IMR-90 (cell line): ENCODE measurements at regions not wholly inside any gene's neighbourhood (a gene's known extent, or its start where the extent isn't known, plus 50 kb on each side); places are given as distances from the start of the nearest gene placed in this dataset.

Source experiments
- ATAC-seq: fragments of 200-7000 bp; cut with Tn5 transposase; 2 replicates; pipeline ENCODE4 v1.9.1; 2020; ENCODE audit warnings: low read depth, mild to moderate bottlenecking, moderate library complexity
- BruUV-seq: library from RNA; stranded (reverse); fragments of 400-500 nt; replicated peaks from 2 replicates; lab custom pipeline; 2021; lab: Mats Ljungman, UMichigan
- CTCF ChIA-PET: fragments of 300-600 bp; formaldehyde crosslinking; extraction: SDS; loops from one replicate; lab custom pipeline; 2021; ENCODE audit warnings: antibody characterized with exemption; lab: Yijun Ruan, JAX
- POLR2A ChIA-PET: fragments of 300-600 bp; sonication (Branson Sonifier 250); formaldehyde crosslinking; loops from one replicate; lab custom pipeline; 2022; ENCODE audit warnings: antibody characterized with exemption; ENCODE audit not compliant: unreplicated experiment; lab: Charles Lee
- DNase-seq: peaks from one replicate; pipeline ENCODE4 v3.0.0; 2013
- H2AFZ ChIP-seq: replicated peaks from 2 replicates; pipeline ENCODE3; 2013; ENCODE audit warnings: low read length, mild to moderate bottlenecking; ENCODE audit not compliant: poor library complexity
- H2AK5ac ChIP-seq: 2 replicates; pipeline ENCODE4 v1.6.1; 2013; ENCODE audit warnings: low read depth, low read length, inconsistent platforms
- H2AK9ac ChIP-seq: replicated peaks from 2 replicates; pipeline ENCODE3; 2013; ENCODE audit warnings: mild to moderate bottlenecking, low read depth, low read length, moderate library complexity; ENCODE audit not compliant: poor library complexity
- H2BK120ac ChIP-seq: 2 replicates; pipeline ENCODE4 v1.6.1; 2013; ENCODE audit warnings: low read depth, low read length, inconsistent platforms
- H2BK15ac ChIP-seq: 3 replicates; pipeline ENCODE4 v1.6.1; 2013; ENCODE audit warnings: low read depth, low read length, inconsistent platforms
- H2BK20ac ChIP-seq: 2 replicates; pipeline ENCODE4 v1.6.1; 2013; ENCODE audit warnings: low read depth, mild to moderate bottlenecking, inconsistent platforms, low read length, moderate library complexity
- H2BK5ac ChIP-seq: 2 replicates; pipeline ENCODE4 v1.6.1; 2013; ENCODE audit warnings: mild to moderate bottlenecking, low read depth, low read length, inconsistent platforms; ENCODE audit not compliant: poor library complexity, severe bottlenecking
- H3K14ac ChIP-seq: replicated peaks from 2 replicates; pipeline ENCODE4 v1.6.1; 2013; ENCODE audit warnings: low read depth, low read length, inconsistent platforms
- H3K18ac ChIP-seq: 2 replicates; pipeline ENCODE4 v1.6.1; 2013; ENCODE audit warnings: low read depth, low read length, control low read depth
- H3K23ac ChIP-seq: 2 replicates; pipeline ENCODE4 v1.6.1; 2013; ENCODE audit warnings: low read depth, low read length, inconsistent platforms
- H3K27ac ChIP-seq: 2 replicates; pipeline ENCODE4 v1.5.1; 2013; ENCODE audit warnings: mild to moderate bottlenecking, control low read depth, low read length; ENCODE audit not compliant: insufficient read depth
- H3K27me3 ChIP-seq: 2 replicates; pipeline ENCODE4 v1.6.1; 2013; ENCODE audit warnings: low read length; ENCODE audit not compliant: control insufficient read depth, insufficient read depth
- H3K36me3 ChIP-seq: 2 replicates; pipeline ENCODE4 v1.6.1; 2013; ENCODE audit warnings: low read length, mixed read lengths; ENCODE audit not compliant: control insufficient read depth, insufficient read depth
- H3K4ac ChIP-seq: 2 replicates; pipeline ENCODE4 v1.6.1; 2013; ENCODE audit warnings: low read depth, low read length, inconsistent platforms
- H3K4me1 ChIP-seq: 2 replicates; pipeline ENCODE4 v1.6.1; 2013; ENCODE audit warnings: low read length, mixed read lengths; ENCODE audit not compliant: control insufficient read depth, insufficient read depth
- H3K4me2 ChIP-seq: 2 replicates; pipeline ENCODE4 v1.6.1; 2013; ENCODE audit warnings: low read depth, mild to moderate bottlenecking, control low read depth, low read length, moderate library complexity
- H3K4me3 ChIP-seq: 2 replicates; pipeline ENCODE4 v1.5.1; 2013; ENCODE audit warnings: low read depth, mild to moderate bottlenecking, control low read depth, low read length, moderate library complexity; ENCODE audit not compliant: insufficient read depth
- H3K56ac ChIP-seq: 2 replicates; pipeline ENCODE4 v1.6.1; 2013; ENCODE audit warnings: low read length, inconsistent platforms; ENCODE audit not compliant: insufficient read depth; ENCODE audit errors: extremely low read depth
- H3K79me1 ChIP-seq, 2 experiments: 2 replicates each; pipeline ENCODE4 v1.6.1; 2013; ENCODE audit warnings: low read length in 2 of 2, inconsistent platforms in 1 of 2, low read depth in 1 of 2
- H3K9ac ChIP-seq: 2 replicates; pipeline ENCODE4 v1.6.1; 2013; ENCODE audit warnings: low read depth, low read length, control low read depth
- H3K9me1 ChIP-seq: 2 replicates; pipeline ENCODE4 v1.6.1; 2013; ENCODE audit warnings: low read length, inconsistent platforms; ENCODE audit not compliant: insufficient read depth
- H3K9me3 ChIP-seq: 2 replicates; pipeline ENCODE4 v1.6.1; 2013; ENCODE audit warnings: low read length; ENCODE audit not compliant: control insufficient read depth, insufficient read depth
- H4K20me1 ChIP-seq: 2 replicates; pipeline ENCODE4 v1.6.1; 2013; ENCODE audit warnings: low read length, inconsistent platforms; ENCODE audit not compliant: insufficient read depth
- H4K5ac ChIP-seq: 2 replicates; pipeline ENCODE4 v1.6.1; 2013; ENCODE audit warnings: mild to moderate bottlenecking, low read depth, low read length, control low read depth
- H4K8ac ChIP-seq, 2 experiments: 2 replicates each; pipeline ENCODE4 v1.6.1; 2013; ENCODE audit warnings: low read depth in 2 of 2, low read length in 2 of 2, control low read depth in 1 of 2, inconsistent platforms in 1 of 2
- H4K91ac ChIP-seq: 2 replicates; pipeline ENCODE4 v1.6.1; 2013; ENCODE audit warnings: low read depth, low read length, inconsistent platforms; ENCODE audit not compliant: insufficient read depth
- BHLHE40 ChIP-seq: fragments of 150-350 bp; IDR thresholded peaks from 2 replicates; pipeline ENCODE4 v1.6.1; 2016; ENCODE audit warnings: mild to moderate bottlenecking, low read depth, low read length
- CEBPB ChIP-seq: IDR thresholded peaks from 2 replicates; pipeline ENCODE4 v1.6.1; 2012; ENCODE audit warnings: low read depth, low read length, improper control_type of control experiment
- CHD1 ChIP-seq: IDR thresholded peaks from 2 replicates; pipeline ENCODE4 v1.6.1; 2012; ENCODE audit warnings: low read depth, low read length, improper control_type of control experiment
- CTCF ChIP-seq: conservative IDR thresholded peaks from 2 replicates; pipeline ENCODE4 v1.5.1; 2012; ENCODE audit warnings: mild to moderate bottlenecking, low read depth, low read length, improper control_type of control experiment
- ELK1 ChIP-seq: fragments of 150-350 bp; IDR thresholded peaks from 2 replicates; pipeline ENCODE4 v1.6.1; 2016; ENCODE audit warnings: low read depth, mild to moderate bottlenecking, low read length, moderate library complexity, borderline replicate concordance
- FOS ChIP-seq: fragments of 150-350 bp; IDR thresholded peaks from 2 replicates; pipeline ENCODE4 v1.6.1; 2016; ENCODE audit warnings: low read depth, low read length
- MAFK ChIP-seq: IDR thresholded peaks from 2 replicates; pipeline ENCODE4 v1.6.1; 2012; ENCODE audit warnings: low read depth, low read length, improper control_type of control experiment
- MAZ ChIP-seq: IDR thresholded peaks from 2 replicates; pipeline ENCODE4 v1.6.1; 2012; ENCODE audit warnings: low read depth, mild to moderate bottlenecking, low read length, improper control_type of control experiment, moderate library complexity, borderline replicate concordance
- MXI1 ChIP-seq: IDR thresholded peaks from 2 replicates; pipeline ENCODE4 v1.6.1; 2012; ENCODE audit warnings: low read depth, mild to moderate bottlenecking, low read length, moderate library complexity, borderline replicate concordance
- NFE2L2 ChIP-seq: fragments of 150-350 bp; IDR thresholded peaks from 2 replicates; pipeline ENCODE4 v1.6.1; 2016; ENCODE audit warnings: low read depth, mild to moderate bottlenecking, low read length
- POLR2A ChIP-seq: IDR thresholded peaks from 2 replicates; pipeline ENCODE4 v1.6.1; 2012; ENCODE audit warnings: mild to moderate bottlenecking, low read depth, low read length
- RAD21 ChIP-seq: IDR thresholded peaks from 2 replicates; pipeline ENCODE4 v1.6.1; 2012; ENCODE audit warnings: low read length, improper control_type of control experiment
- RCOR1 ChIP-seq: IDR thresholded peaks from 2 replicates; pipeline ENCODE4 v1.6.1; 2012; ENCODE audit warnings: mild to moderate bottlenecking, low read length, improper control_type of control experiment; ENCODE audit not compliant: insufficient replicate concordance
- RFX5 ChIP-seq: IDR thresholded peaks from 2 replicates; pipeline ENCODE4 v1.8.0; 2012; ENCODE audit warnings: low read depth, mild to moderate bottlenecking, low read length, moderate library complexity
- SMC3 ChIP-seq: fragments of 150-350 bp; IDR thresholded peaks from 2 replicates; pipeline ENCODE4 v1.6.1; 2016; ENCODE audit warnings: low read depth, mild to moderate bottlenecking, antibody characterized with exemption, low read length, moderate library complexity
- WGBS, 2 experiments: methylation state at CpG; one replicate each; pipeline versions ENCODE4 v1.1.5 to v1.1.7; 2013; ENCODE audit warnings: missing lambda C conversion rate in 2 of 2; ENCODE audit not compliant: insufficient read length in 1 of 2; ENCODE audit errors: extremely low coverage in 2 of 2; 5-methylcytosine and 5-hydroxymethylcytosine counted together
- dilution Hi-C: fragments of 300-500 bp; cut with HindIII; formaldehyde crosslinking; loops from one replicate; pipeline ENCODE4 v1.14.3; 2018; ENCODE audit warnings: low sequenced_read_pairs; ENCODE audit not compliant: unreplicated experiment
- in situ Hi-C: fragments of 300-500 bp; cut with MboI; formaldehyde crosslinking; loops from 3 replicates; pipeline ENCODE4 v1.14.3; 2019; ENCODE audit warnings: low sequenced_read_pairs, inconsistent platforms, mixed read lengths
- intact Hi-C: fragments of 100-400 bp; cut with micrococcal nuclease; formaldehyde crosslinking; loops from 2 replicates; pipeline ENCODE4 v1.10.0; 2022
- TF ChIP-seq, protein P1 (sequence below): fragments of 150-350 bp; IDR thresholded peaks from 2 replicates; pipeline ENCODE4 v1.6.1; 2017; ENCODE audit warnings: mild to moderate bottlenecking, antibody characterized with exemption, low read length, low read depth

DNA sequence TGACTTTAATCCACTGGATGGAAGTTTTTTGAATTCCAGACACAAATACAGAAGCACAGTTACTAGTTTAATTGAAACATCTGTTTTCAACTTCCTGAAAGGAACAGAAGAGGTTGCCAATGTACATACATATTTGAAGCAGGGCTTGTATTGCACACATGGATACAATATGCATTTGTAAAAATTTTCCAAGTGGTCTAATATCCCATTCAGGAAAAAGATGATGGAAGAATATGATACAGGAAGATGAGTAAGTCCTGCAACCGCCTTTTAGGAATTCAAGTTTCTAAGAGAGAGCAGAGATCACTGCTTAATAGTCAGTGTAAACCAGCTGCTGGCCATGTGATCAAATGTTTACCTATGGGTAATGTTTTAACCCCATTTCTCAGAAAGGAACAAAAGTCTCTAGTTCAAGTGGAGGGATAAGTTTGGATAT is 265.4 kb downstream of the TRIB2 start:
- Histone ChIP-seq H2AK5ac (no peak overlapping the region), H3K18ac (no peak overlapping the region), H2BK20ac (no peak overlapping the region), H2BK15ac (no peak overlapping the region), H3K36me3 (no peaks in the 10 kb centered on the region), H4K8ac (no peak overlapping the region), H3K9me1 (no peaks in the 10 kb centered on the region), H2BK120ac (no peak overlapping the region), H3K9ac (no peak overlapping the region), H4K5ac (no peak overlapping the region), H4K91ac (no peak overlapping the region), H2AK9ac (no peak overlapping the region), H3K4me1 (no peaks in the 10 kb centered on the region), H3K4ac (no peak overlapping the region), H3K14ac (no peak overlapping the region), H3K23ac (no peak overlapping the region), H3K27ac (no peak overlapping the region), H3K9me3 (no peaks in the 10 kb centered on the region), H3K4me2 (no peak overlapping the region), H4K20me1 (no peaks in the 10 kb centered on the region), H2BK5ac (no peak overlapping the region), H3K79me1 (no peaks in the 10 kb centered on the region), H3K27me3 (no peaks in the 10 kb centered on the region), H3K4me3 (no peak overlapping the region), H3K56ac (no peak overlapping the region), H2AFZ (no peak overlapping the region)
- in situ Hi-C loops = no loop called here
- ChIA-PET POLR2A (no interaction called here), CTCF (no interaction called here)
- ATAC-seq (peak; percentile 40), DNase-seq (peak; percentile 61)
- WGBS, 2 experiments = no CpG with 5 or more reads among the region's 1 CpG
- dilution Hi-C loops = no loop called here
- intact Hi-C loops = no loop called here
- BruUV-seq = no TSS peak
- TF ChIP-seq POLR2A (no peak), RAD21 (no peak), ELK1 (no peak), CEBPB (no peak), BHLHE40 (no peak), NFE2L2 (no peak), FOS (no peak), RFX5 (no peak), CTCF (no peak), MXI1 (no peak), CHD1 (no peak), SMC3 (no peak), MAZ (no peak), RCOR1 (no peak), MAFK (no peak)
- TF ChIP-seq, protein P1, sequence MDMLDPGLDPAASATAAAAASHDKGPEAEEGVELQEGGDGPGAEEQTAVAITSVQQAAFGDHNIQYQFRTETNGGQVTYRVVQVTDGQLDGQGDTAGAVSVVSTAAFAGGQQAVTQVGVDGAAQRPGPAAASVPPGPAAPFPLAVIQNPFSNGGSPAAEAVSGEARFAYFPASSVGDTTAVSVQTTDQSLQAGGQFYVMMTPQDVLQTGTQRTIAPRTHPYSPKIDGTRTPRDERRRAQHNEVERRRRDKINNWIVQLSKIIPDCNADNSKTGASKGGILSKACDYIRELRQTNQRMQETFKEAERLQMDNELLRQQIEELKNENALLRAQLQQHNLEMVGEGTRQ = no peak; the same call in 1 of the 2 replicates
